HCT116 (cell line): ENCODE measurements at regions not wholly inside any gene's neighbourhood (a gene's known extent, or its start where the extent isn't known, plus 50 kb on each side); places are given as distances from the start of the nearest gene placed in this dataset.

Experiments used
- ATAC-seq: fragments of 200-7000 bp; cut with Tn5 transposase; 2 replicates; pipeline ENCODE4 v1.9.1; 2020; ENCODE audit warnings: mild to moderate bottlenecking, moderate library complexity
- BruUV-seq: library from RNA; stranded (reverse); fragments of 400-500 nt; replicated peaks from 2 replicates; lab custom pipeline; 2021; lab: Mats Ljungman, UMichigan
- CTCF ChIA-PET: fragments of 300-600 bp; sonication (Branson Sonifier 250); formaldehyde crosslinking; loops from one replicate; lab custom pipeline; 2021; ENCODE audit warnings: antibody characterized with exemption; lab: Charles Lee
- POLR2A ChIA-PET: fragments of 300-600, 350-600 bp; sonication (Branson Sonifier 250); formaldehyde crosslinking; loops from one replicate; lab custom pipeline; 2021; ENCODE audit warnings: antibody characterized with exemption; lab: Charles Lee
- RAD21 ChIA-PET, 2 experiments: fragments of 300-600 bp; sonication (Branson Sonifier 250); formaldehyde crosslinking; loops; one replicate each; lab custom pipeline; 2023; ENCODE audit warnings: low total read pairs in 2 of 2; ENCODE audit not compliant: uncharacterized antibody in 2 of 2, unreplicated experiment in 2 of 2, low non-redundant PET in 1 of 2; lab: Charles Lee
- DNase-seq: peaks from one replicate; pipeline ENCODE4 v3.0.0-alpha.2; 2010; ENCODE audit warnings: low read depth, low spot score
- H2AFZ ChIP-seq: fragments of 200-600 bp; shearing (Covaris generic), sonication (generic); 2 replicates; pipeline ENCODE4 v1.6.1; 2017; ENCODE audit warnings: low read depth, mixed run types, mixed read lengths, antibody characterized with exemption, low read length; ENCODE audit not compliant: poor library complexity, severe bottlenecking
- H3K27ac ChIP-seq: 2 replicates; pipeline ENCODE4 v1.5.1; 2012; ENCODE audit warnings: low read depth, low read length
- H3K27me3 ChIP-seq: fragments of 200-600 bp; sonication (generic); 2 replicates; pipeline ENCODE4 v1.6.1; 2016; ENCODE audit warnings: mixed run types, low read length, mixed read lengths; ENCODE audit not compliant: insufficient read depth
- H3K36me3 ChIP-seq, 2 experiments: fragments of 200-500 bp in 1 of 2; fragments of 200-600 bp in 1 of 2; sonication (Bioruptor generic) in 1 of 2; sonication (generic) in 1 of 2; 2 replicates each; pipeline versions ENCODE4 v1.5.1 to v1.6.1; 2014 to 2016; ENCODE audit warnings: low read length in 2 of 2, inconsistent platforms in 1 of 2, mixed read lengths in 1 of 2, mixed run types in 1 of 2; ENCODE audit not compliant: insufficient read depth in 2 of 2, control insufficient read depth in 1 of 2
- H3K4me1 ChIP-seq, 2 experiments: fragments of 200-600 bp in 1 of 2; sonication (generic) in 1 of 2; 2 replicates each; pipeline versions ENCODE4 v1.5.1 to v1.6.1; 2012 to 2017; ENCODE audit warnings: low read length in 2 of 2, inconsistent platforms in 1 of 2, mild to moderate bottlenecking in 1 of 2, mixed read lengths in 1 of 2, mixed run types in 1 of 2, moderate library complexity in 1 of 2; ENCODE audit not compliant: insufficient read depth in 2 of 2, control insufficient read depth in 1 of 2
- H3K4me2 ChIP-seq: fragments of 200-600 bp; sonication (generic); 2 replicates; pipeline ENCODE4 v1.6.1; 2017; ENCODE audit warnings: mixed run types, low read length, mixed read lengths
- H3K4me3 ChIP-seq, 2 experiments: fragments of 200-600 bp in 1 of 2; sonication (generic) in 1 of 2; replicated peaks in 1 of 2; 2 replicates each; pipeline ENCODE4 v1.5.1; 2011 to 2016; ENCODE audit warnings: low read length in 2 of 2, control low read depth in 1 of 2, low read depth in 1 of 2, mild to moderate bottlenecking in 1 of 2, mixed read lengths in 1 of 2, mixed run types in 1 of 2
- H3K79me2 ChIP-seq: fragments of 200-600 bp; sonication (generic); 2 replicates; pipeline ENCODE4 v1.6.1; 2017; ENCODE audit warnings: mild to moderate bottlenecking, mixed run types, low read length, moderate library complexity, mixed read lengths; ENCODE audit not compliant: insufficient read depth
- H3K9ac ChIP-seq: fragments of 200-600 bp; sonication (generic); 2 replicates; pipeline ENCODE4 v1.6.1; 2016; ENCODE audit warnings: low read length, mixed read lengths
- H3K9me2 ChIP-seq: fragments of 200-600 bp; sonication (generic), shearing (Covaris generic); 2 replicates; pipeline ENCODE4 v1.6.1; 2017; ENCODE audit warnings: mixed run types, mild to moderate bottlenecking, moderate library complexity; ENCODE audit not compliant: insufficient read depth
- H3K9me3 ChIP-seq, 2 experiments: fragments of 200-500 bp in 1 of 2; fragments of 200-600 bp in 1 of 2; sonication (Bioruptor generic) in 1 of 2; sonication (generic) in 1 of 2; 2 replicates each; pipeline ENCODE4 v1.6.1; 2014 to 2017; ENCODE audit warnings: low read length in 2 of 2, mixed read lengths in 2 of 2, inconsistent platforms in 1 of 2, low read depth in 1 of 2, mild to moderate bottlenecking in 1 of 2, mixed run types in 1 of 2, moderate library complexity in 1 of 2; ENCODE audit not compliant: control insufficient read depth in 1 of 2, insufficient read depth in 1 of 2
- H4K20me1 ChIP-seq: fragments of 200-600 bp; sonication (generic), shearing (Covaris generic); 2 replicates; pipeline ENCODE4 v1.6.1; 2017; ENCODE audit warnings: mixed run types, mild to moderate bottlenecking, moderate library complexity; ENCODE audit not compliant: insufficient read depth
- CEBPB ChIP-seq: IDR thresholded peaks from 2 replicates; pipeline ENCODE4 v1.6.1; 2012; ENCODE audit warnings: low read depth
- EZH2phosphoT487 ChIP-seq: fragments of 200-600 bp; IDR thresholded peaks from 2 replicates; pipeline ENCODE4 v1.6.1; 2018; ENCODE audit warnings: antibody characterized with exemption, borderline replicate concordance
- POLR2A ChIP-seq: IDR thresholded peaks from 2 replicates; pipeline ENCODE4 v1.7.0; 2011; ENCODE audit warnings: borderline replicate concordance; ENCODE audit not compliant: insufficient read depth, insufficient read length; ENCODE audit errors: extremely low read depth
- YY1 ChIP-seq: IDR thresholded peaks from 2 replicates; pipeline ENCODE4 v1.6.1; 2011; ENCODE audit warnings: low read length, low read depth, moderate library complexity, mild to moderate bottlenecking; ENCODE audit not compliant: insufficient replicate concordance; ENCODE audit errors: extremely low read depth
- ZFX ChIP-seq: fragments of 450-650 bp; IDR thresholded peaks from 2 replicates; pipeline ENCODE4 v1.6.1; 2017
- intact Hi-C: fragments of 100-400 bp; cut with micrococcal nuclease; formaldehyde crosslinking; loops from 2 replicates; pipeline ENCODE4 v1.10.0; 2022

- no peak overlapping the region for H3K4me2 ChIP-seq
- H3K79me2 ChIP-seq, result no peaks in the 10 kb centered on the region
- no peak for TF ChIP-seq YY1
- TF ChIP-seq CEBPB, result no peak
- TF ChIP-seq POLR2A, result no peak
- TF ChIP-seq ZFX, result no peak
- no peak for TF ChIP-seq EZH2phosphoT487
- no peaks in the 10 kb centered on the region for H4K20me1 ChIP-seq
- CTCF ChIA-PET, result no interaction called here
- intact Hi-C loops, result no loop called here
- no peaks in the 10 kb centered on the region for H3K9me2 ChIP-seq
- BruUV-seq, result no TSS peak
- no peak overlapping the region for H3K9ac ChIP-seq
- no peaks in the 10 kb centered on the region for H3K27me3 ChIP-seq
- H3K27ac ChIP-seq, result no peak overlapping the region
- DNase-seq (no peak), ATAC-seq (no peak)
- H3K9me3 ChIP-seq, result no peaks in the 10 kb centered on the region
- H3K4me1 ChIP-seq, result no peaks in the 10 kb centered on the region
- no peaks in the 10 kb centered on the region for H3K36me3 ChIP-seq
- POLR2A ChIA-PET, result no interaction called here
- no peak overlapping the region for H3K4me3 ChIP-seq
- RAD21 ChIA-PET, result no interaction called here
- H2AFZ ChIP-seq, result no peak overlapping the region
Measured at GRCh38 chr4:119933606-119934005, 133.0 kb downstream of the MAD2L1 start.

DNA sequence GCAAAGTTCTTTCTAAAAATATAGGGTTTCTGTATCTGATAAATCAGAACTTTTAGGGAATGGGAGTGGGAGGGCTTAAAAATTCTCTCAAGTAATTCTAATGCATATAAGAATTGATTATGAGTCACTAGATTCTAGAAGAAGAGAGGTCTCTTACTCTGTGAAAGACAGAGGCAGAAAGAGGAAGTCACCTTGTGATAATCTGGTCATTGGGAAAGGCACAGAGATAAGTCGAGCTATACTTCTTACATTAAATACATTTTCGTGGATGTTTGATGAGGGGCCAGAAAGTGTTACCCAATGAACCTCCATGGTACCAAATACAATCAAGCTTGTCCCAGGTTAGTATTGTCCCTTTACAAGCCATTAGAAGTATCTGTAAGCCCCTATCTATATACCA, 134.4 kb downstream of the MAD2L1 start:
- CTCF ChIA-PET, result no interaction called here
- Histone ChIP-seq H3K79me2 (no peaks in the 10 kb centered on the region), H3K9me3 (no peaks in the 10 kb centered on the region), H3K4me3 (no peak overlapping the region), H3K9ac (no peak overlapping the region), H2AFZ (no peak overlapping the region)
- intact Hi-C loops, result no loop called here
- no peak for DNase-seq
- POLR2A ChIA-PET, result no interaction called here
- ATAC-seq, result no peak
- BruUV-seq, result no TSS peak
- no peak for TF ChIP-seq POLR2A
- TF ChIP-seq, all 23 proteins: peak for 0
- H3K27ac ChIP-seq, result no peak overlapping the region
- no peak overlapping the region for H3K4me2 ChIP-seq
- no peaks in the 10 kb centered on the region for H3K4me1 ChIP-seq
- H3K27me3 ChIP-seq, result no peaks in the 10 kb centered on the region
- no peaks in the 10 kb centered on the region for H4K20me1 ChIP-seq
- no peaks in the 10 kb centered on the region for H3K36me3 ChIP-seq
- RAD21 ChIA-PET, result no interaction called here
- no peaks in the 10 kb centered on the region for H3K9me2 ChIP-seq
